HepG2 (cell line): ENCODE measurements at regions not wholly inside any gene's neighbourhood (a gene's known extent, or its start where the extent isn't known, plus 50 kb on each side); places are given as distances from the start of the nearest gene placed in this dataset.

ENCODE experiments used
- ATAC-seq: fragments of 200-7000 bp; cut with Tn5 transposase; 3 replicates; pipeline ENCODE4 v1.9.1; 2020; ENCODE audit warnings: mild to moderate bottlenecking, moderate library complexity
- BruUV-seq: library from RNA; stranded (reverse); fragments of 400-500 nt; replicated peaks from 2 replicates; lab custom pipeline; 2021; lab: Mats Ljungman, UMichigan
- CTCF ChIA-PET: fragments of 300-600 bp; formaldehyde crosslinking; extraction: SDS; loops from one replicate; lab custom pipeline; 2021; ENCODE audit warnings: low total read pairs, inconsistent platforms, low intra/inter-chr PET ratio; lab: Yijun Ruan, JAX
- POLR2A ChIA-PET: fragments of 350-600 bp; sonication (Branson Sonifier 250); formaldehyde crosslinking; loops from one replicate; lab custom pipeline; 2020; ENCODE audit warnings: antibody characterized with exemption, inconsistent platforms; lab: Yijun Ruan, JAX
- DNase-seq: peaks from one replicate; pipeline ENCODE4 v3.0.0-alpha.2; 2015; ENCODE audit warnings: low spot score
- FAIRE-seq: peaks from 3 replicates; lab custom pipeline; 2011; peaks lifted over from hg19 to GRCh38; lab: Jason Lieb, UNC
- H2AFZ ChIP-seq: one replicate; pipeline ENCODE4 v1.6.1; 2011; ENCODE audit warnings: low read length, inconsistent platforms
- H3K27ac ChIP-seq: fragments of 300-600 bp; 3 replicates; pipeline ENCODE4 v1.8.0; 2011; ENCODE audit warnings: mixed run types, mild to moderate bottlenecking, mixed read lengths, low read length, inconsistent platforms; ENCODE audit not compliant: insufficient read depth; ENCODE audit errors: extremely low read length
- H3K27me3 ChIP-seq, 2 experiments: fragments of 200-600 bp in 1 of 2; 2 replicates in 1 of 2; 3 replicates in 1 of 2; pipeline versions ENCODE4 v1.6.0 to v1.8.0; 2011; ENCODE audit warnings: low read length in 2 of 2, mild to moderate bottlenecking in 2 of 2, moderate library complexity in 2 of 2, inconsistent platforms in 1 of 2; ENCODE audit not compliant: insufficient read depth in 2 of 2, control insufficient read depth in 1 of 2
- H3K36me3 ChIP-seq, 2 experiments: fragments of 200-600 bp in 1 of 2; replicated peaks in 1 of 2; 2 replicates in 1 of 2; 3 replicates in 1 of 2; pipeline versions ENCODE4 v1.5.1 to v1.8.0; 2011; ENCODE audit warnings: low read length in 2 of 2, inconsistent platforms in 1 of 2; ENCODE audit not compliant: insufficient read depth in 2 of 2, control insufficient read depth in 1 of 2
- H3K4me1 ChIP-seq: 2 replicates; pipeline ENCODE4 v1.5.1; 2012; ENCODE audit warnings: low read length, inconsistent platforms; ENCODE audit not compliant: insufficient read depth
- H3K4me2 ChIP-seq: 2 replicates; pipeline ENCODE4 v1.6.0; 2011; ENCODE audit warnings: low read depth, low read length, inconsistent platforms
- H3K4me3 ChIP-seq, 3 experiments: fragments of 200-600 bp in 1 of 3; sonication (generic), shearing (Covaris generic) in 1 of 3; replicated peaks in 1 of 3; 2 replicates each; pipeline ENCODE4 v1.5.1; 2011 to 2016; ENCODE audit warnings: low read length in 3 of 3, inconsistent platforms in 2 of 3, low read depth in 2 of 3, mild to moderate bottlenecking in 2 of 3, control low read depth in 1 of 3, mixed read lengths in 1 of 3; ENCODE audit not compliant: insufficient read depth in 1 of 3
- H3K79me2 ChIP-seq: one replicate; pipeline ENCODE4 v1.6.1; 2011; ENCODE audit warnings: low read length, inconsistent platforms; ENCODE audit not compliant: insufficient read depth
- H3K9ac ChIP-seq: 2 replicates; pipeline ENCODE4 v1.6.0; 2011; ENCODE audit warnings: mild to moderate bottlenecking, low read depth, low read length, inconsistent platforms; ENCODE audit not compliant: insufficient read depth
- H3K9me3 ChIP-seq: 2 replicates; pipeline ENCODE4 v1.5.1; 2012; ENCODE audit warnings: mild to moderate bottlenecking, low read length
- H4K20me1 ChIP-seq: 2 replicates; pipeline ENCODE4 v1.6.0; 2011; ENCODE audit warnings: inconsistent platforms, mild to moderate bottlenecking, low read length, moderate library complexity; ENCODE audit not compliant: insufficient read depth
- ATF7 ChIP-seq, 2 experiments: fragments of 450-650 bp in 1 of 2; sonication (generic) in 1 of 2; formaldehyde crosslinking in 1 of 2; IDR thresholded peaks; 2 replicates each; pipeline versions ENCODE4 v1.4.0 to v1.6.1; 2016 to 2020; ENCODE audit warnings: antibody characterized with exemption in 1 of 2, mild to moderate bottlenecking in 1 of 2, missing genetic modification reagents in 1 of 2
- GATAD2A ChIP-seq: IDR thresholded peaks from 2 replicates; pipeline ENCODE4 v1.6.1; 2016
- ZBTB20 ChIP-seq: sonication (generic); formaldehyde crosslinking; IDR thresholded peaks from 2 replicates; pipeline ENCODE4 v1.8.1; 2023; ENCODE audit warnings: missing genetic modification reagents, low read depth, mild to moderate bottlenecking, borderline replicate concordance
- ZNF407 ChIP-seq: sonication (generic); formaldehyde crosslinking; IDR thresholded peaks from one replicate; pipeline ENCODE4 v1.5.1; 2020; ENCODE audit warnings: mild to moderate bottlenecking, missing genetic modification reagents; ENCODE audit errors: not compliant biosample characterization
- WGBS: methylation state at CpG from one replicate; pipeline ENCODE4 v1.1.6; 2017; ENCODE audit warnings: low lambda C conversion rate; 5-methylcytosine and 5-hydroxymethylcytosine counted together
- in situ Hi-C: cut with HindIII; loops from 2 replicates; pipeline ENCODE4 v1.10.0; 2017; ENCODE audit warnings: low pct_unique_long_range_greater_than_20kb; ENCODE audit not compliant: extremely low pct_ligation_motif_present
- intact Hi-C: fragments of 100-400 bp; cut with micrococcal nuclease; formaldehyde crosslinking; loops from one replicate; pipeline ENCODE4 v1.10.0; 2022; ENCODE audit not compliant: unreplicated experiment
- TF ChIP-seq, protein P1 (sequence below): IDR thresholded peaks from 2 replicates; pipeline ENCODE4 v1.6.1; 2016; ENCODE audit warnings: low read depth, borderline replicate concordance

DNA sequence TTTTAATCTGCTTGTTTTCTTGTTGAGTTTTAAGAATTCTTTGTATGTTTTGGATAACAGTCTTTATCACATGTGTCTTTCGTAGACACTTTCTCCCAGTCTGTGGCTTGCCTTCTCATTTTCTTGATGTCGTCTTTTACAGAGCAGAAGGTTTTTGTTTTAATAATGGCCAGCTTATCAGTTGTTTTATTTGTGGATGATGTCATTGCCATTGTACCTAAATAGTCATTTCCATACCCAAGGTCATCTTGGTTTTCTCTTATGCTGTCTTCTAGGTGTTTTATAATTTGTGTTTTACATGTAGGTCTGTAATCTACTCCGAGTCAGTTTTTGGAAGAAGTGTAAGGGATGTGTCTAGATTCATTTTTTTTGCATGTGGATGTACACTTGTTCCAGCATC is 159.6 kb upstream of the NUDT6 start:
- no peak for DNase-seq

More for the DNA sequence above, 159.6 kb upstream of the NUDT6 start:
- Histone ChIP-seq H3K36me3 (no peaks in the 10 kb centered on the region), H3K4me1 (peaks cover 13% of the 10 kb centered on the region), H3K9ac (no peak overlapping the region), H4K20me1 (no peaks in the 10 kb centered on the region), H3K9me3 (no peaks in the 10 kb centered on the region), H2AFZ (no peak overlapping the region), H3K4me2 (no peak overlapping the region), H3K79me2 (no peaks in the 10 kb centered on the region), H3K27ac (no peak overlapping the region), H3K4me3 (no peak overlapping the region), H3K27me3 (no peaks in the 10 kb centered on the region)
- TF ChIP-seq ZNF407 (CRISPR knock-in tag) (no peak), ATF7 (IDR thresholded peaks at IDR 0.05) (peak; percentile 90), ATF7 (CRISPR knock-in tag; IDR thresholded peaks at IDR 0.05) (no peak), GATAD2A (no peak), ZBTB20 (CRISPR knock-in tag) (no peak)
- TF ChIP-seq, protein P1, sequence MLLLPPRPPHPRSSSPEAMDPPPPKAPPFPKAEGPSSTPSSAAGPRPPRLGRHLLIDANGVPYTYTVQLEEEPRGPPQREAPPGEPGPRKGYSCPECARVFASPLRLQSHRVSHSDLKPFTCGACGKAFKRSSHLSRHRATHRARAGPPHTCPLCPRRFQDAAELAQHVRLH (CRISPR knock-in tag), result no peak
- in situ Hi-C loops (no loop called here), intact Hi-C loops (no loop called here)
- BruUV-seq, result no TSS peak
- FAIRE-seq (no peak), ATAC-seq (no peak)
- CTCF ChIA-PET, result no interaction called here
- POLR2A ChIA-PET, result no interaction called here
- WGBS, result 92% methylated on average over 3 of the region's 3 CpGs
